Panc1 (cell line): ENCODE measurements at regions not wholly inside any gene's neighbourhood (a gene's known extent, or its start where the extent isn't known, plus 50 kb on each side); places are given as distances from the start of the nearest gene placed in this dataset.

Experiments
- SIN3A ChIP-seq: IDR thresholded peaks from 2 replicates; pipeline ENCODE4 v1.6.1; 2012; ENCODE audit warnings: low read depth, mild to moderate bottlenecking, low read length, moderate library complexity, borderline replicate concordance; ENCODE audit not compliant: insufficient read depth
- TF ChIP-seq, protein P1 (sequence below): fragments of 450-650 bp; IDR thresholded peaks from 2 replicates; pipeline ENCODE4 v1.5.1; 2017; ENCODE audit warnings: mild to moderate bottlenecking
- TF ChIP-seq, protein P2 (sequence below), 2 experiments: IDR thresholded peaks; 2 replicates each; pipeline ENCODE4 v1.6.1; 2011 to 2012; ENCODE audit warnings: low read depth in 2 of 2, control low read depth in 1 of 2, low read length in 1 of 2, mild to moderate bottlenecking in 1 of 2, moderate library complexity in 1 of 2; ENCODE audit not compliant: insufficient read depth in 1 of 2

DNA sequence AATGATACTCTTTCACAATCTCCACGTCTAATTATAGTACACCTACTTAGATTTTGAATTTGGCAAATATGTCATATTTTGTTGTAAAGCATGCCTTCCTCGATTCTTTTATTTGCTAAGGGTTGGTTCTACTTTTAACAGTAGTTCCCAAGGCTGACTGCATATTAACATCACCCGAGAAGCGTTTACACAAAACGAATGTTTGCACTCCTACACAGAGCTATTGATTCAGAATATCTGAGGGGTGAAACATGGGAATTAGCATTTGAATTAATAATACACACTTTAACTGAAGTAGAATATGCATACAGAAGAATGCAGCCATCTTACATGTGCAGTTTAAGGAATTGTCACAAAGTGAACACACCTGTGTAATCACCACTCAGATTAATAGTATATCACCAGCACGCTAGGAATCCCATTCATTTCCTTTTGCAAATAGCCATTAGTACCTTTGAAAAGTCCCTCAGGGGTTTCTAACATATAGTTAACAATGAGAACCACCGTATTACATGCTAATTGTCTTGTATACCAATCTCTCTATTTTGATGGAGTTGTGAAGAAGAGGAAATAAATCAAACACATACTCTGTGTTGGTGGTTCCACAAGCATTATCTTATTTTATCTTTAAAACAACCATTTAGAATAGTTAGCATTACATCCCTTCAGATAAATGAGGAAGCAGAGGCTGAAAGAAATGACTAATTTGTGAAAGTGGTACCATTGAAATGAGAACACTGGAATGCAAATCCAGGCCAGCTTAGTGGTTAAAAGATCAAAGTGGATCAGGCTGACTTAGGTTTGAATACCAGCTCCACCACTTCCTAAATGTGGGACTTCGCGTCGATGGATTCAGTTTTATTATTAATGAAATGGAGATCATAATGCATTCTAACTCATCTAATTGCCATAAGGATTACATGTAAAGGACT, 317.6 kb downstream of the HDGFL1 start:
- TF ChIP-seq, protein P1, sequence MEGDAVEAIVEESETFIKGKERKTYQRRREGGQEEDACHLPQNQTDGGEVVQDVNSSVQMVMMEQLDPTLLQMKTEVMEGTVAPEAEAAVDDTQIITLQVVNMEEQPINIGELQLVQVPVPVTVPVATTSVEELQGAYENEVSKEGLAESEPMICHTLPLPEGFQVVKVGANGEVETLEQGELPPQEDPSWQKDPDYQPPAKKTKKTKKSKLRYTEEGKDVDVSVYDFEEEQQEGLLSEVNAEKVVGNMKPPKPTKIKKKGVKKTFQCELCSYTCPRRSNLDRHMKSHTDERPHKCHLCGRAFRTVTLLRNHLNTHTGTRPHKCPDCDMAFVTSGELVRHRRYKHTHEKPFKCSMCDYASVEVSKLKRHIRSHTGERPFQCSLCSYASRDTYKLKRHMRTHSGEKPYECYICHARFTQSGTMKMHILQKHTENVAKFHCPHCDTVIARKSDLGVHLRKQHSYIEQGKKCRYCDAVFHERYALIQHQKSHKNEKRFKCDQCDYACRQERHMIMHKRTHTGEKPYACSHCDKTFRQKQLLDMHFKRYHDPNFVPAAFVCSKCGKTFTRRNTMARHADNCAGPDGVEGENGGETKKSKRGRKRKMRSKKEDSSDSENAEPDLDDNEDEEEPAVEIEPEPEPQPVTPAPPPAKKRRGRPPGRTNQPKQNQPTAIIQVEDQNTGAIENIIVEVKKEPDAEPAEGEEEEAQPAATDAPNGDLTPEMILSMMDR = no peak
- no peak for TF ChIP-seq SIN3A
- TF ChIP-seq, protein P2, sequence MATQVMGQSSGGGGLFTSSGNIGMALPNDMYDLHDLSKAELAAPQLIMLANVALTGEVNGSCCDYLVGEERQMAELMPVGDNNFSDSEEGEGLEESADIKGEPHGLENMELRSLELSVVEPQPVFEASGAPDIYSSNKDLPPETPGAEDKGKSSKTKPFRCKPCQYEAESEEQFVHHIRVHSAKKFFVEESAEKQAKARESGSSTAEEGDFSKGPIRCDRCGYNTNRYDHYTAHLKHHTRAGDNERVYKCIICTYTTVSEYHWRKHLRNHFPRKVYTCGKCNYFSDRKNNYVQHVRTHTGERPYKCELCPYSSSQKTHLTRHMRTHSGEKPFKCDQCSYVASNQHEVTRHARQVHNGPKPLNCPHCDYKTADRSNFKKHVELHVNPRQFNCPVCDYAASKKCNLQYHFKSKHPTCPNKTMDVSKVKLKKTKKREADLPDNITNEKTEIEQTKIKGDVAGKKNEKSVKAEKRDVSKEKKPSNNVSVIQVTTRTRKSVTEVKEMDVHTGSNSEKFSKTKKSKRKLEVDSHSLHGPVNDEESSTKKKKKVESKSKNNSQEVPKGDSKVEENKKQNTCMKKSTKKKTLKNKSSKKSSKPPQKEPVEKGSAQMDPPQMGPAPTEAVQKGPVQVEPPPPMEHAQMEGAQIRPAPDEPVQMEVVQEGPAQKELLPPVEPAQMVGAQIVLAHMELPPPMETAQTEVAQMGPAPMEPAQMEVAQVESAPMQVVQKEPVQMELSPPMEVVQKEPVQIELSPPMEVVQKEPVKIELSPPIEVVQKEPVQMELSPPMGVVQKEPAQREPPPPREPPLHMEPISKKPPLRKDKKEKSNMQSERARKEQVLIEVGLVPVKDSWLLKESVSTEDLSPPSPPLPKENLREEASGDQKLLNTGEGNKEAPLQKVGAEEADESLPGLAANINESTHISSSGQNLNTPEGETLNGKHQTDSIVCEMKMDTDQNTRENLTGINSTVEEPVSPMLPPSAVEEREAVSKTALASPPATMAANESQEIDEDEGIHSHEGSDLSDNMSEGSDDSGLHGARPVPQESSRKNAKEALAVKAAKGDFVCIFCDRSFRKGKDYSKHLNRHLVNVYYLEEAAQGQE (IDR thresholded peaks at IDR 0.05; ENCODE audit: insufficient read depth in 1 of 2, low read depth in 2 of 2, low read length in 1 of 2) = no peak
